GM10248 (cell line): ENCODE measurements at regions not wholly inside any gene's neighbourhood (a gene's known extent, or its start where the extent isn't known, plus 50 kb on each side); places are given as distances from the start of the nearest gene placed in this dataset.

Experiments used
- CTCF ChIA-PET: fragments of 300-600 bp; sonication (Branson Sonifier 250); formaldehyde crosslinking; extraction: SDS; loops from one replicate; lab custom pipeline; 2021; ENCODE audit warnings: antibody characterized with exemption; lab: Yijun Ruan, JAX
- POLR2A ChIA-PET: fragments of 350-650 bp; sonication (Branson Sonifier 250); formaldehyde crosslinking; extraction: SDS; loops from one replicate; lab custom pipeline; 2020; ENCODE audit warnings: antibody characterized with exemption; lab: Yijun Ruan, JAX
- DNase-seq: peaks from one replicate; pipeline ENCODE4 v3.0.0; 2012; ENCODE audit errors: extremely low spot score
- TF ChIP-seq, protein P1 (sequence below): IDR thresholded peaks from 2 replicates; pipeline ENCODE4 v1.5.1; 2012; ENCODE audit warnings: mild to moderate bottlenecking, low read depth; ENCODE audit errors: extremely low read depth, missing control alignments, control extremely low read depth

DNA sequence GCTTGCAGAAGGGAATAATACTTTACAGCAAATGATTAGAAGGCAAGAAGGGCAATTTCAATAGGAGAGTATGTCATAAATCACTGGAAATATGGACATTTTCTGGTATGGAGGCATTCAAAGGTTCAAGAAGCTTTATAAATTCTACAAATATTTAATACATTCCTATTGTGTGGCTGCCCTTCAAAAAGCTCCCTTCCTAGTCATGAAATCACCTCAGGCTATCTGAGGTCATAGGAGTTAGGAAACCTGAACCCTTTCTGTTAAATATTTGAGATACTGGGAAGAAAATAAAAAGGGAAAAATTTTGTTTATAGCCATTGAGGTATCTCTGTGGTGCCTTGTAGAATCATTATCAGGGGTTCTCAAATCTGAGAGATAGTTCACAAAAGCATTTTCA lies 316.8 kb upstream of the EMCN start:
- ChIA-PET POLR2A (no interaction called here), CTCF (interaction anchor here (0.7 kb wide), 1 partner anchor 15 kb away, joined by 4 read pairs; no protein-coding TSS in a partner anchor)
- no peak for DNase-seq
- TF ChIP-seq, protein P1, sequence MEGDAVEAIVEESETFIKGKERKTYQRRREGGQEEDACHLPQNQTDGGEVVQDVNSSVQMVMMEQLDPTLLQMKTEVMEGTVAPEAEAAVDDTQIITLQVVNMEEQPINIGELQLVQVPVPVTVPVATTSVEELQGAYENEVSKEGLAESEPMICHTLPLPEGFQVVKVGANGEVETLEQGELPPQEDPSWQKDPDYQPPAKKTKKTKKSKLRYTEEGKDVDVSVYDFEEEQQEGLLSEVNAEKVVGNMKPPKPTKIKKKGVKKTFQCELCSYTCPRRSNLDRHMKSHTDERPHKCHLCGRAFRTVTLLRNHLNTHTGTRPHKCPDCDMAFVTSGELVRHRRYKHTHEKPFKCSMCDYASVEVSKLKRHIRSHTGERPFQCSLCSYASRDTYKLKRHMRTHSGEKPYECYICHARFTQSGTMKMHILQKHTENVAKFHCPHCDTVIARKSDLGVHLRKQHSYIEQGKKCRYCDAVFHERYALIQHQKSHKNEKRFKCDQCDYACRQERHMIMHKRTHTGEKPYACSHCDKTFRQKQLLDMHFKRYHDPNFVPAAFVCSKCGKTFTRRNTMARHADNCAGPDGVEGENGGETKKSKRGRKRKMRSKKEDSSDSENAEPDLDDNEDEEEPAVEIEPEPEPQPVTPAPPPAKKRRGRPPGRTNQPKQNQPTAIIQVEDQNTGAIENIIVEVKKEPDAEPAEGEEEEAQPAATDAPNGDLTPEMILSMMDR, result no peak

DNA sequence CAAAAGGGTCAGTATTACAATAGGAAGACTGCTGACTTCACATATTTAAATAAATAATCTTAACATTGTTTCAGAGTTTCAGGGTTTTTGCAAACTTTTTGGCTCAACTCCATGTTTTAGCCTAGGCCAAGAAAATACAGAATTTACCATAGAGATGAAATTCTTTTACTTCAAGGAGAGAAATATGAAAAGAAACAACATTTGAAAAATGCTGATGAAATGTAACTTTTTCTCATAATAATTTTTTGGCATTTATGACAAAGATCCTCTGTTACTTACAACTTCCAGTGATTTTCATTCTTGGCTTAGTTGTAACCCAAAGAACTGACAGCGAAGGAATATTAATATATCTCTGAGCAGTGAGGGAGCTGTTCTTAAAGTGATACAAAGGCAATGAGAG lies 316.1 kb upstream of the EMCN start:
- CTCF ChIA-PET, result no interaction called here
- DNase-seq, result no peak
- POLR2A ChIA-PET, result no interaction called here
- TF ChIP-seq, protein P1, result no peak

DNA sequence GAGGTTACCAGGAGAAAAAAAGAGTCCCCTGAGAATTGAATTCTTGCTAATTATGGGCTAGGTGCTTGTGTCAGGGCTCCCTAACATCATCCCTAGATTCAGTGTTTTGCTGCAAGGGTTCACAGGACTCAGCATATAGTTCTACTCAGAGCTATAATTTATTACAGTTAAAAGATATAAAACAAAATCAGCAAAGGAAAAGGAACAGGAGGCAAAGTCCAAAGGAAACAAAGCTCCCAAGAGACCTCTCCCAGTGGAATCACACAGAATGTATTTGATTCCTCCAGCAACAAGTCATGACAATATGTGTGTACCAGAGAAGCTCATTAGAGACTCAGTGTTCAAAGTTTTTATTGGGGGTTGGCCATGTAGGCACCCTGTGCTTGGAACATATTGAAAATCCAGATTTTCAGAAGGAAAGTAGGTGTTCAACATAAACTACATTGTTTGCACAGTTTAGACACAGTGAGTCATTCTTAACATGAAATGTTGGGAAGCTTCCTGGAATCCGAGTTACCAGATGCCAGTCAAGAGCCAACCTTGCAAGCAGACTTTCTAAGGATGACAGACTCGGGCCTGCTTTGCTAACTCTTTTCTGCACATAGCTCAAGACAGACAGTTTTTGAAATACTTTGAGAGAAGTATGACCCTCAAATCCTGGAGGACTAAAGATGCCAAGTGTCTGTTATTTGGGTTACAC lies 311.3 kb upstream of the EMCN start:
- TF ChIP-seq, protein P1, result no peak
- ChIA-PET CTCF (interaction anchor here (1.1 to 1.4 kb wide), 4 partner anchors 8 to 13 kb away, joined by 3 to 8 read pairs (median 4); no protein-coding TSS in a partner anchor), POLR2A (no interaction called here)
- no peak for DNase-seq

DNA sequence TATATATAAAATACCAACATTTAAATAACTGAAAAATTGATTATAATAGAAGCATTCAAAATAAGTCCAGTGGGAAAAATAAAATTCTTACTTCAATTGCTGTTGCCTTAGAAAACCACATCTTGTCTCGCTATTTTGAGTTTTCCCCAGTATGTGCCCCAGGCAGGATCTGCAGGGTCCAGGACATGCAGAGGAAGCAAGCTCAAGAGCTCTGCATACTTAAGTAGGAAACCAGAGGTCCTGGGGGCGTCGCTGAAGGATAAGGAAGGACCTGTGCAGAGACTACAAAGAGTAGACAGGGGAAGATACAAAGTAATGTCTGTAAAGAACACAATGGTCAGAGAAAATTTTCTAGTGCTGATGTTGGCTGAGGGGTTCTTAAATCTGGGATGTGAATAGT lies 310.5 kb upstream of the EMCN start:
- TF ChIP-seq, protein P1, result no peak
- ChIA-PET CTCF (interaction anchor here (0.7 to 1.0 kb wide), 2 partner anchors 9 kb away, joined by 3 read pairs; no protein-coding TSS in a partner anchor), POLR2A (no interaction called here)
- DNase-seq, result no peak

DNA sequence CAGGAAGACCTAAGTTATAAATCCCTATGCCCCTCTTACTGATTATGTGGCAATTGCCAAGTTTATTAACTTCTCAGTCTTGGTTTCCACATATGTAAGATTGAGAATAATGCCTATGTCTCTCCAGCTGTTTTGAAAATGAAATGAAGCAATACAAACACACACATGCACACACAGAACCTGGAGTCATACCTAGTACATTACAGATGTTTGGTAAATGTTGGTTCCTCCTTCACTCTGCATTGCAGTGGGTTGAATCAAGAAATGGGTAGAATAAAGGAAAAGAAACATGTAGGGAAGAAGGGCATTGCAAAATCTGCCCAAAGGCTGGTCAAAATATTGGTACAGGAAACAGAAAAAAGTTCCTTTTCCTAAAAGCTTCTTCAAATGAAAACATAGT lies 309.9 kb upstream of the EMCN start:
- DNase-seq, result no peak
- TF ChIP-seq, protein P1, result no peak
- ChIA-PET CTCF (interaction anchor here (0.7 to 1.0 kb wide), 2 partner anchors 8 to 10 kb away, joined by 3 read pairs; no protein-coding TSS in a partner anchor), POLR2A (no interaction called here)

DNA sequence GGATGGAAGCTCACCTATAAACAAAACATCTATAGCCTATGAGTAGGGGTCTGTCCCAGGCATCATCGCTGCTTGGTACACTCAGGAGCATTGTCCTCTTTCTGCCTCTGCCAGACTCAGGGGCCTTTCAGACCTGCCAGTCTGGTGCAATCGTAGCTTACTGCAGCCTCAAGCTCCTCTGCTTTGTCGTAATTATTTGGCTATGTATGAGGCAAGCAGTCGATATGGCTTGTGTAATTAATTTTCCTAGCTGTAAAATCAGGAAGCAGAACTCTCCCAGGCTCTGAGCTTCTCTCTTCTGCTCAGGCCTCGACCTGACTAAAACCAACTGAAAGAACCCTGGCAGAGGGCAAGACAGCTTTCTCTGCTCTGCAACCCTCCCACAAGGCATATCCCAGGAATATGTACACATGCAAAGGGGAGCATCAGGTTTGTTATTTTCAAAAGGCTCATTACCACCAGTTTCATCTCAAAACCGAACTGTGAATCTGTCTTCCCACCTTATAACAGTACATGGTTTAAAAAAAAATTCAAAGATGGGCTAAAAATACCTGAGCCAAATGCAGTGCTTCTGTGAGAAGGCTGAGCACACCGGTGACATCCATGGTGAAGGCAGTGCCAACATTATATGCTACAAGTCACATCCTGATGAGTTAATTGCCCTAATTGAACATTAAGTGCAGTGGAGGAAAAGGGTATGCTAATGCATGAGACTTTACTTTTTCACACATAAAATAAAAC lies 309.2 kb upstream of the EMCN start:
- ChIA-PET POLR2A (no interaction called here), CTCF (interaction anchor here (1.4 kb wide), 2 partner anchors 12 to 878 kb away, joined by 3 to 6 read pairs; no protein-coding TSS in a partner anchor)
- TF ChIP-seq, protein P1, result no peak
- DNase-seq, result no peak
